GM21390 (cell line): ENCODE measurements at regions not wholly inside any gene's neighbourhood (a gene's known extent, or its start where the extent isn't known, plus 50 kb on each side); places are given as distances from the start of the nearest gene placed in this dataset.

Source experiments
- ATAC-seq: cut with Tn5 transposase; IDR thresholded peaks from one replicate; pipeline ENCODE4 v1.9.1; 2021; ENCODE audit not compliant: unreplicated experiment

DNA sequence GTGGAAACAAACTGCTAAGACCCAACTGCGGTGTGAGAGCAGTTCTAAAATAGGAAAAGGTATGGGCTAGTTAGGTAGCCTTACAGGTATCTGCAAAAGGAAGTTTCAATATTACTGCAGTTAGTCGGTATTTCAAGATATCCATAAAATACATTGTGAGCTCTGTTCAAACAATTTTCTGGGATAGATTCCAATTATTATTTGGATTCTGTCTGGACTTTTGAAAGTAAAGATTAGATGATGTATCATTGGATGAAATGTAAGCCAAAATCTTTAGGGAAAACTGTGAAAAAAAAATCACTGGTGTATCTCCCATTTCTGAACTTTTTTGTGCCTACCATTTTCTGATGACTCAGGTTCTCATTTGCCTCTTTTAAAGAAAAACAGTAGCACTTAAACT is 621.6 kb downstream of the CCER1 start:
- no peak for ATAC-seq

DNA sequence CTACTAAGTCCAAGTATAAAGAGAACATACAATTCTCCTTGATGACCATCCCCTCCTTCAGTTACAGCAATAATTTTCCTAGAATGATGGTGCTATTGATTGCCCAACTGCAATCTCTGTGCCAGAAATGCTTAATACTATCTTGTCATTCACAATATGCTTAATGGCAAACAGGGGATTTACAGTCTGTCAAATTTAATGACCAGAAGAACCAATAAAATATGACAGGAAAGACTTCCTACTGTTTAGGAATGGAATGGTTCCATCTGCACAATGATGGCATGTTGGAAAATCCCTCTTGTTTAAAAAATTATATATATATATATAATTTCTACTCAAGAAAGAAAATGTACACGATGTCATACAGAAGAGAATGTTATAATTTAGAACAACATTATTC is 623.2 kb downstream of the CCER1 start:
- ATAC-seq, result no peak

DNA sequence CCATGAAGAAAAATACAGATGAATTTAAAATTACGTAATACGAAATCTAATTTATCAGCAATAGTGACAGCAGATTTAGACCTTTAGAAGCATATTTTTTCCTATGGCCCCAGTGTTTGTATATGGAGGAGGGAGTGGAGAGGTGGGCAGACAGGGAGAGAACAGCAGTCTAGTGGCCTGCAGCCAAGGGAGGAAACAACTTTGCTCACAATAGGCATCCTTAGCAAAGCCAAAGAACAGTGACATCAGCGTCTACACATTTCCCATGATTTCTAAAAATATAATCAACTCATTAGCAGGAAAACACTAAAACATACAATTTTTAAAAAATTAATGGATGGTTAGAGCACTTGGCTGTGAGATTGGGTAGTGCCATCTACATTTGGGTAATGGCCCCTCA is 622.6 kb upstream of the ATP2B1 start:
- ATAC-seq, result no peak

DNA sequence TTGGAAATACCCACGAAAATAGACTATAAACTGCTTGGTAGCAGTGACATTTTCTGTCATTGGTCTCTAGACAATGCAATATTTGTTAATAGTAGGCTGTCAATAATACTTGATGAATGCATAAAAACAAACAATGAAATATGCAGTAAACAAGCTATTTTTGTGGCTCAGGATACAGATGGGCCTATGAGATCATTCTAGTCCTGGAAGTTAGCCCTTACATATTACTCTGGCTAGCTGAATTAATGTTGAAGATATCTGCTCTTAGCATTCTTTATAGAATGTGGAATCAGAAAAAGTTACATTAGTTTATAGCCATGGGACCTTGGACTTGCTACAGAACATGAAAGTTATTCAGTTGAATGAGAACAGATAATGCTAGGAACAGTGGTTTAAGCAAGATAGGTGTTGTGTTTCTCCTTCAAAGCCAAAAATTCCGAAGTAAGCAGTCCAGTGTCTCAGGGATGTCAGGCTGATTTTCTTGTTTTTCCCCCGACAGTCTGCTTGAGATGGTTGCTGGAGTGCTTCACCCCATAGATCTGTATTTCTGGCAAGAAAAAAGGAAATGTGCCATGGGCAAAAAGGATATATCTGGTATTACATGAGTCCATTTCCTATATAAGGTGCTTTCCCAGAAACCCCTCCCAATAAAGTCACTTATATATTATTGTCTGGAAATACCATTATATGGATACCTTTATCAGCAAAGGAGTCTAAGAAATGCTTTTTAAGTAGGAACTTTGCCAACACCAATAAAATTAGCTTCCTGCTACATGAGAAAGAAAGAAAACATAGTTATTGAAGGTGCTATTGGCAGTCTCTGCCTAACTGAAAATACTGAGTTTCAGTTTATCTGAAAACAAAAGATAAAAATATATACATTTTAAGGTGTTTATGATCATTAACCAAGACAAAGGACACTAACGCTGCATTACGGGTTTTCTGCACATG is 619.4 kb upstream of the ATP2B1 start:
- no peak for ATAC-seq

DNA sequence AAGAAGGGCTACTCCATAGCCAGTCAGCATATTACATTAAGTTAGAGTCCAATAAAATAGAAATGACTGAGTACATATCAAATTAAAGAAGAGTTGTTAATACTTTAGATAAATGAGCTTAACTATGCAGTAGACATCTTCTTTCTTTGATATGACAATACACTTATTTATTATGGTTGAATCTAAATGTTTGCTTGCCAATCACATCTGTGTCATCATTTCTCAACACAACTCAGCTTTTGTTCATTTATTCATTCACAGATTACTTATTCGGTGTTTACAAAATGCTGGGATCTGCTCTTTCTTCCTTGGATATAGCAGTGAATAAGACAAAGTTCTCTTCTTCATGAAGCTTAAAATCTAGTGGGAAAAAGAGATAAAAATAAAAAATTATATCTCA is 614.6 kb upstream of the ATP2B1 start:
- no peak for ATAC-seq

DNA sequence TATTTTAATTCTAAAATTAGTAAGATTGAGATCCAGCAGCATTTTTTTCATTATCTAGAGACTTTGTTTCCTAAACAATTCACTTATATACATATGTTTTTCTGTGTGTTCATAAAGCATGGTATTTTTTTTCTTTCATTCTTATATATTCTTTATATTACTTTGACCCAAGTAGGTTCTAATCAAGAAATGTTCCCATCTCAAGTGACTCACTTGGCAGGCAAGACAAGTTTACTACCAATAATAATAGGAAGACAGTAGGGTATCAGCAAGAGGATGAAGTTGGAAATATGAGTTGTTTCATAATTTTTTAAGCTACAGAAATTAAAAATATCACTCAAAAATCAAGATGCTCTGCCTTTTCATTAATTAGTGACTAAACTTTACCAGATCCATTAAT is 613.4 kb upstream of the ATP2B1 start:
- ATAC-seq, result no peak

DNA sequence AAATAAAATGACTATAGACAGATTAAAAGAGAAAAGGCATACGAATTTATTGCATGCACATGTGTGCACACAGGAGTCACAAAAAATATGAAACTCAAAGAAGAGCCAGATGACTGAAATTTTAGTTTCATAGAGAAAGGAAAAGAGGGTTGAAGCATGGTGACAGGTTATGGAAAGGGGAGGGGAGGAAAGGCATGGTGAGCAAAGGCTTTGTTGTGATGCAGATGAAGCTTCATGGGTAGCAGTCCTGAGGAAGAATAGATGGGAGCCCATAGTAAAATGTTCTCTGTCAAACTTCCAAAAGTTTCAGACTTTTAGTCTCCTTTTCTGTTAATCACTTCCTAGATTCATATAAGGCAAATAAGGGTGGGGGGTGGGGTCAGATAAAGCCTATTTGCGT is 612.7 kb upstream of the ATP2B1 start:
- ATAC-seq, result no peak

DNA sequence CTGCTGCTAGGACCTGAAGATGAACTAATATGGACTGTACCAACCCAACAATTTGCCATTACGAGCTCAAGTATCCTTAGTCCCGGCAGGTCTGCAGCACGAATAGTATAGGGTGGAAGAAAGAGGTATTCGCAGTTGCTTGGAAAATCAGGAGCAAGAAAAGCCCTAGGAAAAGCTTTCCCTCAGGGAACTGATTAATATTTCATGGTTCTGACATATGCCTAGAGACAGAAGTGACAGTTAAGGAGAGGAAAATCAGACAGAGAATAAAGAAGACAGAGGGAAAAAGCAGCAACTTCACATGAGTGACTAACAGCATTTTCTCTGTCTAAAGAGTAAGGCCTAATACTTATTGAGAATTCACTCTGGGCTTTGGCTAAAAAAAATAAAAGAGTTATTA is 602.9 kb upstream of the ATP2B1 start:
- ATAC-seq, result no peak

DNA sequence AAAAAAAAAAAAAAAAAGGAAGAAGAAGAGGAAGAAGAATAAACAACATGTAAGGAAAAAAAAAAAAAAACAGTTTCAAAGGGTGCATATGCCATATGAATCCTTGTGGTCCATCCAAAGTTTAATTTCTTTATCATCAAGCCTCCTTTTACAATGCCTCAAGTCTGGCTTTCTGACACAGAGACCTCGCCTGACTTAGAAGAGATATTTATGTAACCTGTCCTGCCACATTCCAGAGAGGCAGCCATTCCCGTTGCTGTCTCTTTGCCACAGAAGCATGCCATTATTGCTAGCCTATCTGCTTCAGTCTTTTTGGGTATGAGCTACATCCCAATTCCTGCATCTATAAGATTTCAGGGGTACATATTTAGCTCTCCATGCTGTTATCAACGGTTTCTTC is 596.7 kb upstream of the ATP2B1 start:
- no peak for ATAC-seq

DNA sequence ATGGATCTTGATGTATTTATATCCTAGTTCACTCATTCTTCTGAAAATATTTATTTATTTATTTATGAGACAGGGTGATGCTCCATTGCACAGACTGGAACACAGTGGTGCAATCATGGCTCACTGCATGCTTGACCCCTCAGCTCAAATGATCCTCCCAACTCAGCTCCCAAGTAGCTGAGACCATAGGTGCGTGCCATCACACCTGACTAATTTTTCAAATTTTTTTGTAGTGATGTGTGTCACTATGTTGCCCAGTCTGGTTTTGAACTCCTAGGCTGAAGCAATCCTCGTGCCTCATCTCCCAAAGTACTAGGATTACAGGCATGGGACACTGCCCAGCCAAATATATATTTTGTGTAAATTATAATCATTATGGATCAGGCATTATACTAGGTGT is 595.6 kb upstream of the ATP2B1 start:
- ATAC-seq, result no peak

DNA sequence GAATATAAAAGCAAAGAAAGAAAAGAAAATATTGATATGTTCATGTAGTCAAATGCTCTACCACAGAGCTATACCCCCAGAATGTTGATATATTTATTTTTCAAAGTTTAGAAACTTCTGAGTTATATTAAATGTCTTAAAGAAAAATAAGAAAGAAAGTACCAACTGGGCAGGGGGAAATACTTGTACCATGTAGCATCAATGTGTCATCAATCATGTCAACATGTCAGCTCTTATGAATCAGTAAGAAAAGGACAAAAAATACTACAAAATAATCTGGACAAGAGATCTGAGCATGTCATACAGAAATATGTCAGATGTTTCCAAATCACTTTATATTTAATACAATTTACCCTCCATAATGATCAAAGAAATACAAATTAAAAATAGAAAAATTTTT is 595.1 kb upstream of the ATP2B1 start:
- ATAC-seq, result no peak

DNA sequence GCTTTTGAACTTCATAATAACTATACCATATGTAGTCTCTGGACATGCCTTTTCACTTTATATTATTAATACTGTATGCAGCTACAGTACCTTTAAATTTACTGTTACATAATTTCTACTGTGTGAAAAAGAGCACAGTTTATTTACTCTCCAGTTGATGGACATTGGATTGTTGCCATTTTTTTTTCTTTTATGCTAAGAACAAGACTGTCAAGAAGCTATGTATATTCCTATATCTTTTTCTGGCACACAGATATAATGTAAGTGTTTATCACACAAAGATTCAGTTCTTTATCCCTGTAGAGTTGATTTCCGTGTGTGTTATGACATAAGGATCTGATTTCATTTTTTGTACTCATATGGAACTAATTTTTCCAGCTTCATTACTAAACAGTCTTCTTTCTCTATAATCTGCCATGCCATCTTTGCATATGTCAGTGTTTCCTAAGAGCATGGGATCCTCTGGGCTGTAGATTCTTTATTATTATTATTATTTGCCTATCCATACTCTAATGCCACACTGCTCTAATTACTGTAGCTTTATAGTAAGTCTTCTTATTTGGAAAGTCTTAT is 593.0 kb upstream of the ATP2B1 start:
- ATAC-seq, result no peak

DNA sequence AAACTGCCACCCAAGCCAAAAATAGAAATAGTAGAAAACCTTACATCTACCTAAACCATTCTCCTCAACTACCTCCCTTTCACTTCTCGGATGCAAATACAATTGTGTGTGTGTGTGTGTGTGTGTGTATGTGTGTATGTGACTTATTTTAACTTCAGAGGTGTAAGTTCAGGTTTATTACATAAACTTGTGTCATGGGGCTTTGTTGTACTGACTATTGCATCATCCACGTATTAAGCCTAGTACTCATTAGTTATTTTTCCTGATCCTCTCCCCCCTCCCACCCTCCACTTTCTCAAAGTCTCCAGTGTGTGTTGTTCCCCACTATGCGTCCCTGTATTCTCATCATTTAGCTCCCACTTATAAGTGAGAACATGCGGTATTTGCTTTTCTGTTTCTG is 592.5 kb upstream of the ATP2B1 start:
- no peak for ATAC-seq

DNA sequence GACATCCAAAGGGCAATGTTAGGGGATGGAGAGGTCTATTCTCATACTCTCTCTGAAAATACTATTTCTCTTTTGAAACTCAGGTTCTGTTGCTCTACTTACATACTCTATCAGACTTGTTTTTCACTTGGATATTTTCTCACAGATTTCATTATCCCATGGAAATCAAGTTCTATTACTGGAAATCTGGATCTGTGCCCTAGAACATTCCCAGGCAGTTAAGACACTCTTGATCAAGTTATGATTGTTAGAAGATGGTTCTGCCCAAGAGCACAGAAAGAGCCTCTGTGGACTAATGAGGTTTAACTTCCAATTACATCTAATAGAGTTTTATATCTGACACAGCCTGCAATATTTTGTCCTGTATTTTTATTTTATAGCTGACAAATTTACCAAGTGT is 591.0 kb upstream of the ATP2B1 start:
- no peak for ATAC-seq

DNA sequence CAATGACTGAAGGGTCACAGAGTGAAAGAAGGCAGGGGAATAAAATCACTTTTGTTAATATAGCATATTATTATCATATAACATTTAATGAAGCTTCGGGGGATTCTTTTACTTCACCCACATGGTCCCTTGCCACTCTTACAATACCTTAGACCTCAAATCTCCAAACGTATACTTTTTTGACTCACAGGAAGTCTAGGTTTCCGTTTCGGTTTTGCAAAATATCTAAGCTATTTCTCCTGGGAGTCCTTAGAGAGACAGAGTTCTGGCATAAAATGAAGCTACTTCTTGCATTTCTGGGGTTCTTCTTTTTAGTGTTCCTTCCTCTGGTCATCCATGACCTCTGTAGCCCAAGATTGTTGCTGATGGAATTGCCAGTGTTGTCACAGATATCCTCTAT is 590.5 kb upstream of the ATP2B1 start:
- ATAC-seq, result peak; percentile 95

DNA sequence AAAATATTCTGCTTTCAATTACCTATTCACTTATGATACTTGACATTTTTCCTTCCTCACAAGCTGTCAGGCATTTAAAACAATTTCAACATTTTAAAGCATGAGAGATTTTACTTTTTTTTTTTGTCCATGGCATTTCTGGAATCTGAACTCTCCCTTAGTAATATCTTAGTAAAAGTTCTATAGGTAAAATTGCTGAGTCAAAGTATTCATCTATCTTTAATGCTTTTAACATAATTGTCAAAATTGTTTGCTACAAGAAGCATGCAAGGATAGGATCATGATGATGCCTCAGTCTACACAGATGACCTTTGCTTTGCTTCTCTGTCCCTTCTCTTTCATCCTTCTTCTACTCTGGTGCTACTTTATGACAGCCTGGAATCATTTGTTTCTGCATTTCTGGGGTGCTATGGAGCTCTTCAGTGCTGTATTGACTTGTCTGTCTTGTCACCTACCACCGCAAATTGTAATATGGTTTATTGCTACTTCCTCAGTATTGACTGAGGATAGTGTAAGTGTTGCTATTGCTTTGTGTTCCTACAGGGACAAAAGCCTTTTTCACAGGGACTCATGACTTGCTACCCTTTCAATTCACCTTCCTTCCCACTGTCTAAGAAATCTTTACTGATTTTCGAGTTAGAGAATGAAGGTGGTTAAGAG is 589.8 kb upstream of the ATP2B1 start:
- ATAC-seq, result no peak

DNA sequence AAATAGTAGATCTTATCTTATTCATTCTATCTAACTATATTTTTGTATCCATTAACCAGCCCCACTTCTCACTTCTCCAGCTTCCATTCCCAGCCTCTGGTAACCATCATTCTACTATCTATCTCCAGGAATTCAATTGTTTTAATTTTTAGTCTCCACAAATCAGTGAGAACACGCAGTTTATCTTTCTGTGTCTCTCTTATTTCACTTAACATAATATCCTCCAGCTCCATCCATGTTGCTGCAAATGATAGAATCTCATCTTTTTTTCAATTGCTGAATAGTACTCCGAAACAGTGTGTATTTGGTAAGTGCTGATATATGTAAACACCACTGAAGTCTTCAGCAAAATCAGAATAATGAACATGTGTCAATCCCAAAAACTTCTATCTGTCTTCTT is 587.2 kb upstream of the ATP2B1 start:
- no peak for ATAC-seq

DNA sequence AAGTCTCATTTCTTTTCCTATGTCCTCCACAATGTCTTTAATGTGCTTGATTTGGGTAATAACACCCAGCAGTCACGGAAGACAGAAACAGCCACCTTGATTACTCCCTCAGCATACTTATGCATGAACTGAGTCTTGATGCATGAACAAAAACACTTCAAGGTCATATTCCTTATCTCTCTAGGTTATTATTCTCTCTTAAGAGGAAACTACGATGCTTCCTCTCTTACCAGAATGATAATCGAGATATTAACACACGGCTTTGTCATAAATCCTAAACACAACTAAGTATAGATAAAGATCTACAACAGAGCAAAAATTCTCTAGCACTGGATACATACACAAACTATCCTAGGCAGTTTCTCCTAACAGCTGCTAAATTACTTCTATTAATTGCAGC is 583.5 kb upstream of the ATP2B1 start:
- ATAC-seq, result no peak

DNA sequence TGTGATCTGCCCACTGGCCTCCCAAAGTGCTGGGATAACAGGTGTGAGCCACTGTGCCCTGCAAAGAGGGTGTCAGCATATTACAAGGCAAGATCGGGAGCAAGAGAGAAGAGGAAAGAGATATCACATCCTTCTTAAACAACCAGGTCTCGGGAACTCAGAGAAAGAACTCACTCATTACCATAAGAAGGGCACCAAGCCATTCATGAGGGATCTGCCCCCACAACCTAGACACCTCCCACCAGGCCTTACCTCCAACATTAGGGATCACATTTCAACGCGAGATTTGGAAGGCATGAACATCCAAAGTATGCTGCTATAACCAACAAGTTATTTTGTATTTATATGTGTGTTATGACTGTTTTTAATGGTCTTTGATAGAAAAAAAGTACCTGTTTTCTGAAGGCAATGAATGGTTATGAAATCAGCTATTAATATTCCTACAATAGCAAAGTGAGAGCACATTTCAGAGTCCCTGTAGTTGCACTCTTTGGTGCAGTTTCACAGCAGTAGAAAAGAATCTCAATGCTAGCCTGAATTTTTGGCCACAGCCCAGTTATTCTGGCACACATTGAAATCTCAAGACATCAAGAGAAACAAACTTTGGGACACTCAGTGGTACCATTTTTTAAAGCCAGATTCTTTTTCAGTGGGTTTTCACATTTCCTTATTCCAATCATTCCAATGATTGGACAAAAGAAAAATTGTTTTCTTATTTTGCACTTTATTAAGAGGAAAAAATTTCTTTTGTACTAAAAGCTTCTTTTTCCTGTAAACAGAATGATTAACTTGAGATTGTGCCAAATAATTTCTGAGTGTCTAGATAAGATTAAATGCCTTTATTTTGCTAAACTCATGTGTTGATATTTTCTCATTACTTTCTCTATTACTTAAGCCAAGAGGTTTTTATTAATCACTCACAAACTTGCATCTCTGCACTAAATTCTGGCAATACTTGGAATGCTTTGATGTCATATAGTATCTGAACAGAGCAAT is 582.6 kb upstream of the ATP2B1 start:
- no peak for ATAC-seq

DNA sequence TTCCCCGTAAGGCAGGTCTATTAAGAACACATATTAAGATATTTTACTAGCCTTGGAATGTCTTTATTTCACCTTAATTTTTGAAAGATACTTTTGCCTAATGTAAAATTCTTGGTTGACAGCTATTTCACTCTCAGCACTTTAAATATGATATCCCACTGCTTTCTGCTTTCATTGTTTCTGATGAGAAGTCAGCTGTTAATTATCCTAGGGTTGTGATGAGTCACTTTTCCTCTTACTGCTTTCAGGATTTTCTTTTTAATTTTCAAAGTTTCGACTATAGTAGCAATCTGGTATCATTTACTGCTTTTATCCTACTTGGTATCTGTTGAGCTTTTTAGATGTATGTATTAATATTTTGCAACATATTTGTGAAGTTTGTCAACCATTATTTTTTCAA is 578.9 kb upstream of the ATP2B1 start:
- no peak for ATAC-seq
